NCI-H1092 (cell line): ENCODE measurements at regions not wholly inside any gene's neighbourhood (a gene's known extent, or its start where the extent isn't known, plus 50 kb on each side); places are given as distances from the start of the nearest gene placed in this dataset.
"Not testable (repeated sequence)": the region's sequence is repeated elsewhere in the genome, so short reads cannot be mapped to it uniquely, and the experiment has no call there.

Experiments
- DNase-seq: peaks from one replicate; lab custom pipeline; 2025; lab: John Stamatoyannopoulos, UW

GRCh38 chr12:62008703-62009102 is 251.5 kb upstream of the USP15 start:
- DNase-seq: no peak

- no peak for DNase-seq
Measured at GRCh38 chr12:62009445-62009844, 250.8 kb upstream of the USP15 start.

GRCh38 chr12:62010331-62010906 is 249.8 kb upstream of the USP15 start:
- DNase-seq: not testable (repeated sequence)

GRCh38 chr12:62010973-62011372 is 249.2 kb upstream of the USP15 start:
- not testable (repeated sequence) for DNase-seq

GRCh38 chr12:62014330-62014729 is 245.9 kb upstream of the USP15 start:
- no peak for DNase-seq

- DNase-seq: no peak
Measured at GRCh38 chr12:62016021-62016420, 244.2 kb upstream of the USP15 start.

GRCh38 chr12:62021808-62022207 is 238.4 kb upstream of the USP15 start:
- DNase-seq: no peak

- DNase-seq: no peak
Measured at GRCh38 chr12:62028536-62028935, 231.7 kb upstream of the USP15 start.

GRCh38 chr12:62032870-62033269 is 227.3 kb upstream of the USP15 start:
- no peak for DNase-seq

GRCh38 chr12:62044450-62045135 is 215.6 kb upstream of the USP15 start:
- no peak for DNase-seq

GRCh38 chr12:62045211-62045610 is 215.0 kb upstream of the USP15 start:
- DNase-seq: no peak

- no peak for DNase-seq
Measured at GRCh38 chr12:62050785-62051184, 209.4 kb upstream of the USP15 start.

- no peak for DNase-seq
Measured at GRCh38 chr12:62069976-62070375, 190.2 kb upstream of the USP15 start.

GRCh38 chr12:62073236-62073635 is 187.0 kb upstream of the USP15 start:
- DNase-seq: not testable (repeated sequence)

- no peak for DNase-seq
Measured at GRCh38 chr12:62075870-62076269, 184.3 kb upstream of the USP15 start.

- DNase-seq: no peak
Measured at GRCh38 chr12:62078020-62078419, 182.2 kb upstream of the USP15 start.

GRCh38 chr12:62082448-62082847 is 177.8 kb upstream of the USP15 start:
- DNase-seq: no peak

GRCh38 chr12:62098132-62098531 is 162.1 kb upstream of the USP15 start:
- no peak for DNase-seq

- DNase-seq: no peak
Measured at GRCh38 chr12:62103748-62104147, 156.5 kb upstream of the USP15 start.

- DNase-seq: no peak
Measured at GRCh38 chr12:62106547-62107185, 153.5 kb upstream of the USP15 start.

GRCh38 chr12:62113366-62114011 is 146.7 kb upstream of the USP15 start:
- DNase-seq: no peak

GRCh38 chr12:62116986-62117385 is 143.2 kb upstream of the USP15 start:
- DNase-seq: no peak

- DNase-seq: no peak
Measured at GRCh38 chr12:62123721-62124203, 136.4 kb upstream of the USP15 start.
